Natural killer cell (primary cell): ENCODE measurements at regions not wholly inside any gene's neighbourhood (a gene's known extent, or its start where the extent isn't known, plus 50 kb on each side); places are given as distances from the start of the nearest gene placed in this dataset.
"Not testable (repeated sequence)": the region's sequence is repeated elsewhere in the genome, so short reads cannot be mapped to it uniquely, and the experiment has no call there.

Experiments
- ATAC-seq, 3 donors: fragments of 150-1000 bp in 2 of 3; fragments of 200-7000 bp in 1 of 3; cut with Tn5 transposase; 1 replicate in 1 of 3; 2 replicates in 2 of 3; pipeline ENCODE4 v1.10.0; 2021; ENCODE audit warnings: mild to moderate bottlenecking in 2 of 3, moderate library complexity in 2 of 3
- DNase-seq, 2 donors: peaks; one replicate each; pipeline versions ENCODE4 v3.0.0 to v3.0.0-alpha.2; 2013 to 2021; ENCODE audit warnings: mixed read lengths in 1 of 2
- H3K27ac ChIP-seq: one replicate; pipeline ENCODE4 v1.5.1; 2013; ENCODE audit warnings: mild to moderate bottlenecking, low read length
- H3K27me3 ChIP-seq: one replicate; pipeline ENCODE4 v1.6.1; 2013; ENCODE audit warnings: low read length; ENCODE audit not compliant: control insufficient read depth, insufficient read depth
- H3K36me3 ChIP-seq: one replicate; pipeline ENCODE4 v1.6.1; 2013; ENCODE audit warnings: low read length; ENCODE audit not compliant: control insufficient read depth, insufficient read depth
- H3K4me1 ChIP-seq: one replicate; pipeline ENCODE4 v1.6.1; 2013; ENCODE audit warnings: low read length; ENCODE audit not compliant: control insufficient read depth, insufficient read depth
- H3K4me3 ChIP-seq: one replicate; pipeline ENCODE4 v1.5.1; 2013; ENCODE audit warnings: low read length
- H3K9me3 ChIP-seq: one replicate; pipeline ENCODE4 v1.6.1; 2013; ENCODE audit warnings: low read length; ENCODE audit not compliant: control insufficient read depth, insufficient read depth
- H3K27ac Mint-ChIP-seq, 2 donors: one replicate each; pipeline ENCODE4 v1.8.0; 2022; ENCODE audit warnings: mild to moderate bottlenecking in 2 of 2, mixed read lengths in 2 of 2, moderate library complexity in 1 of 2
- H3K27me3 Mint-ChIP-seq, 2 donors: one replicate each; pipeline ENCODE4 v1.8.0; 2022; ENCODE audit warnings: low read depth in 2 of 2, mixed read lengths in 2 of 2
- H3K36me3 Mint-ChIP-seq: one replicate; pipeline ENCODE4 v1.8.0; 2022; ENCODE audit warnings: mixed read lengths
- H3K4me1 Mint-ChIP-seq, 2 donors: one replicate each; pipeline ENCODE4 v1.8.0; 2022; ENCODE audit warnings: mixed read lengths in 2 of 2
- H3K4me3 Mint-ChIP-seq: one replicate; pipeline ENCODE4 v1.8.0; 2022; ENCODE audit warnings: mild to moderate bottlenecking, moderate library complexity, mixed read lengths
- H3K9me3 Mint-ChIP-seq, 2 donors: one replicate each; pipeline ENCODE4 v1.8.0; 2022; ENCODE audit warnings: mixed read lengths in 2 of 2
- WGBS: methylation state at CpG from one replicate; pipeline ENCODE4 v1.1.7; 2013; ENCODE audit warnings: missing lambda C conversion rate; ENCODE audit not compliant: insufficient coverage; 5-methylcytosine and 5-hydroxymethylcytosine counted together
- intact Hi-C: fragments of 100-400 bp; cut with micrococcal nuclease; formaldehyde crosslinking; loops from one replicate; pipeline ENCODE4 v1.14.2; 2022

DNA sequence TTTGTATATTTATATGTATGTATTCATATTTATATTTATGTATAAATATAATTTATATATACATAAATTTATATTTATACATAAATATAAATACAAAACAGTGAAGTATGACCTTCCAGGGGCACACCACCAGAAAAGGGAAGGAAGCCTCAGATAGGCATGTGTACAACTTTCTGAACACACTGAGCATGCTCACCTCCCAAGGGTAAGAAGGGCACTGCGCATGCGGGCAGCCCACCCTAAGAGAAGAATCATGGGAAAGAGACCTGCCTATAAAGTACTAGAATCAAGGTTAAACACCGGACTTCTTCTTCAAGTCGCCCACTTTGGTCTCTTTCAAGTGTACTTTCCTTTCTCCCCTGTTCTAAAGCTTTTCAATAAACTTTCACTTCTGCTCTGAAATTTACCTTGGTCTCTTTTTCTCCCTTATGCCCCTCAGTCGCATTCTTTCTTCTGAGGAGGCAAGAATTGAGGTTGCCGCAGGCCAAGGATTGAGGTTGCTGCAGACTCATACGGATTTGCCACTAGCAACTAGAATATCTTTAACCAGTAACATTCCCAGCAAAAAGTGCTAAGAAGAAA is 600.3 kb downstream of the RPIA start:
- H3K9me3 Mint-ChIP-seq, H3K9me3 ChIP-seq, H3K27ac ChIP-seq, H3K4me1 Mint-ChIP-seq, H3K4me3 ChIP-seq, H3K4me3 Mint-ChIP-seq, H3K36me3 ChIP-seq, intact Hi-C loops, H3K27ac Mint-ChIP-seq, DNase-seq, H3K4me1 ChIP-seq, H3K27me3 ChIP-seq, H3K27me3 Mint-ChIP-seq, H3K36me3 Mint-ChIP-seq, ATAC-seq: not testable (repeated sequence)
- WGBS = no CpG with 5 or more reads among the region's 7 CpGs

- H3K27ac Mint-ChIP-seq, DNase-seq, H3K9me3 Mint-ChIP-seq, H3K27ac ChIP-seq, H3K4me1 Mint-ChIP-seq, H3K27me3 Mint-ChIP-seq, H3K4me3 Mint-ChIP-seq, H3K36me3 Mint-ChIP-seq, ATAC-seq, H3K4me3 ChIP-seq, H3K27me3 ChIP-seq, H3K4me1 ChIP-seq, H3K9me3 ChIP-seq, intact Hi-C loops, H3K36me3 ChIP-seq: not testable (repeated sequence)
- no CpG with 5 or more reads among the region's 4 CpGs for WGBS
Measured at GRCh38 chr2:89293399-89293798, 601.9 kb downstream of the RPIA start.

DNA sequence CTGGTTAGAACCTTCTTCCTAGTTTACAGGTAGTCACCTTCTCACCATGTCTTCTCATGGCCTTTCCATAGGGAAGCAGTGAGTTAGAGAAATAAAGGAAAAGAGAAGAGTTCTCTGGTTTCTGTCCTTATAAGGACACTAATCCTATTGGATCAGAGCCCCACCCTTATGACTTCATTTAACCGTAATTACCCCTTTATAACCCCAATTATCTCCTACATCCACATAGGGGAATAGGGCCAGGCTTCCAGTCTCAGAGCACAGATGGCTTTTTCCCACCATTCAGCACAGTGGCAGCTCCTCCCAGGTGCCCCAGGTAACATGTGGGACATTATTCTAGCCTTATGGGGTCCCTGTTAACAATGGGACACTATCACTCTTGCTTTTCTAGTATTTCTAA is 602.9 kb downstream of the RPIA start:
- WGBS = no CpG with 5 or more reads among the region's 1 CpG
- intact Hi-C loops, H3K27me3 Mint-ChIP-seq, H3K4me3 Mint-ChIP-seq, H3K4me1 Mint-ChIP-seq, H3K9me3 ChIP-seq, H3K4me3 ChIP-seq, H3K27me3 ChIP-seq, DNase-seq, H3K27ac ChIP-seq, H3K36me3 ChIP-seq, H3K36me3 Mint-ChIP-seq, H3K27ac Mint-ChIP-seq, H3K9me3 Mint-ChIP-seq, ATAC-seq, H3K4me1 ChIP-seq: not testable (repeated sequence)

DNA sequence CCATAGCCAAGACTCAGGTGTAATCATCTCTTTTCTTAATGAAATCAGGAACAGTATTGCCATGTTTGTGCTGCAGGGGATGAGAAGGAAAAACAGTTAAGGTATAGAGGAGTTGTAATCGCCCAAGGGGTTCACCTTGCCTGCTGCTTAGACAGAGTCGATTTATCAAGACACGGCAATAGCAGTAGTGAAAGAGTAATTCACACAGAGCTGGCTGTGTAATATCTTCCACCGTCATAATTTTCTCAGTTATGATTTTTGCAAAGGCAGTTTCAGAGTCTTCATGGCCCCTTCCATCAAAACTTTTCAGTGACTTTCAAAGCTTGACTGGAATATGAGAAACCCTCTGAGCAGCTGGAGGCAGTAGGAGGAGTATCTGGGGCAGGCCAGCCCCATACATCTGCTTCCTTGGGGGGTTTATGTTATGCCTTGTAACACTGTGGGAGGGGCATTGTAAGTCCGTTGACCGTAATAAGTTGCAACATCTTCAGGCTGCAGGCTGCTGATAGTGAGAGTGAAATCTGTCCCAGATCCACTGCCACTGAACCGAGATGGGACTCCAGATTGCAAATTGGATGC is 605.4 kb downstream of the RPIA start:
- ATAC-seq, H3K4me3 Mint-ChIP-seq, DNase-seq, H3K27ac Mint-ChIP-seq, H3K36me3 ChIP-seq, H3K4me1 Mint-ChIP-seq, intact Hi-C loops, H3K27me3 ChIP-seq, H3K9me3 Mint-ChIP-seq, H3K36me3 Mint-ChIP-seq, H3K27ac ChIP-seq, H3K9me3 ChIP-seq, H3K4me3 ChIP-seq, H3K27me3 Mint-ChIP-seq, H3K4me1 ChIP-seq: not testable (repeated sequence)
- WGBS = no CpG with 5 or more reads among the region's 7 CpGs

DNA sequence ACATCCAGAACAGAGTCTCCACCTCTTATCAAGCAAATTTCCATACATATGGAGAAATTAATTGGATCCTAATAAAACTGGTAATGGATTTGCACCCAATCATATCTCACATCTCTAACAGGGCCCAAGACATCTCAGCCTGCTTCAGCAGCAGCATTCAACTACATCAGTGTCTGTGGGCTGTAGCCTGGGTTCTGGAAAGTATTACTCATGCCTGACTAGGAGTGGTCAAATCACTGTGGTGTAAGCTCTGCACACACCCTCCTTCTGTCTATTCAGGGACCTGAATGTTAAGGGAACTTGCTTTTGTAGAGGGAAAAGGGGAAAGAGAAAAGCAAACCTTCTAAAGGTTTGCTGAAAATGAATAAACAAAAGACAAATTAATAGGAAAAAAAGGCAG is 607.7 kb downstream of the RPIA start:
- H3K4me3 Mint-ChIP-seq, intact Hi-C loops, H3K36me3 Mint-ChIP-seq, H3K4me3 ChIP-seq, H3K9me3 Mint-ChIP-seq, DNase-seq, H3K27ac Mint-ChIP-seq, H3K4me1 ChIP-seq, H3K27me3 Mint-ChIP-seq, H3K4me1 Mint-ChIP-seq, H3K9me3 ChIP-seq, H3K27me3 ChIP-seq, H3K36me3 ChIP-seq, H3K27ac ChIP-seq: not testable (repeated sequence)
- peak in 2 of 3 donors; percentile 38 to 43 for ATAC-seq

DNA sequence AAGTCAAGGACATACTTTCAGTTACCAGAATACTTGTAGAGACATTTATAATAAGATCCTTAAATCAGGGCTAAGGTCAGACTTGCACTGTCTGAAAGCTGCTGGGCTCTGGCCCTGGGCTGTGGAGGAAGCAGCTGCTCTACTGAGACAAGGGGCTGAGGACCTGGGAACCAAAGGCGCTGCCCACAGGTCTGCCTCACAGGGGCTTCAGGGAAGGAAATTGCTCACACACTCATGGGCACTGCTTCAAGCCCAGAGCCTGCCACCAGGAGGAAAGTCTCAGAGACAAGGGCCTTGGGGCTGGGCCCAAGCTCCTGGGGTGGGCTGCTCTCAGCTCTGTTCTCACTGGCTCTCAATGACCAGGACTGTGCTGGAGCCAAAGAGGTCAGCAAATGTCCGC is 614.1 kb downstream of the RPIA start:
- H3K4me3 Mint-ChIP-seq, H3K36me3 Mint-ChIP-seq, H3K27ac Mint-ChIP-seq, H3K27ac ChIP-seq, H3K9me3 ChIP-seq, H3K27me3 Mint-ChIP-seq, H3K4me1 Mint-ChIP-seq, H3K27me3 ChIP-seq, DNase-seq, H3K36me3 ChIP-seq, H3K4me3 ChIP-seq, intact Hi-C loops, ATAC-seq, H3K4me1 ChIP-seq, H3K9me3 Mint-ChIP-seq: not testable (repeated sequence)
- WGBS = 14% methylated on average over 1 of the region's 2 CpGs

GRCh38 chr2:89306869-89307637 is 615.6 kb downstream of the RPIA start:
- H3K27ac ChIP-seq, H3K27ac Mint-ChIP-seq, H3K27me3 ChIP-seq, H3K4me1 ChIP-seq, H3K4me3 Mint-ChIP-seq, intact Hi-C loops, H3K9me3 ChIP-seq, DNase-seq, H3K36me3 Mint-ChIP-seq, H3K27me3 Mint-ChIP-seq, H3K4me3 ChIP-seq, ATAC-seq, H3K9me3 Mint-ChIP-seq, H3K36me3 ChIP-seq, H3K4me1 Mint-ChIP-seq: not testable (repeated sequence)
- 100% methylated on average over 1 of the region's 8 CpGs for WGBS

- H3K4me3 Mint-ChIP-seq, H3K4me3 ChIP-seq, H3K36me3 Mint-ChIP-seq, H3K27me3 ChIP-seq, H3K9me3 Mint-ChIP-seq, H3K36me3 ChIP-seq, H3K9me3 ChIP-seq, H3K4me1 Mint-ChIP-seq, intact Hi-C loops, H3K4me1 ChIP-seq, DNase-seq, ATAC-seq, H3K27ac ChIP-seq, H3K27me3 Mint-ChIP-seq, H3K27ac Mint-ChIP-seq: not testable (repeated sequence)
- WGBS = no CpG with 5 or more reads among the region's 6 CpGs
Measured at GRCh38 chr2:89318990-89319389, 627.5 kb downstream of the RPIA start.
